ENCODE measurements at regions not wholly inside any gene's neighbourhood (a gene's known extent, or its start where the extent isn't known, plus 50 kb on each side); places are given as distances from the start of the nearest gene placed in this dataset.

DNA sequence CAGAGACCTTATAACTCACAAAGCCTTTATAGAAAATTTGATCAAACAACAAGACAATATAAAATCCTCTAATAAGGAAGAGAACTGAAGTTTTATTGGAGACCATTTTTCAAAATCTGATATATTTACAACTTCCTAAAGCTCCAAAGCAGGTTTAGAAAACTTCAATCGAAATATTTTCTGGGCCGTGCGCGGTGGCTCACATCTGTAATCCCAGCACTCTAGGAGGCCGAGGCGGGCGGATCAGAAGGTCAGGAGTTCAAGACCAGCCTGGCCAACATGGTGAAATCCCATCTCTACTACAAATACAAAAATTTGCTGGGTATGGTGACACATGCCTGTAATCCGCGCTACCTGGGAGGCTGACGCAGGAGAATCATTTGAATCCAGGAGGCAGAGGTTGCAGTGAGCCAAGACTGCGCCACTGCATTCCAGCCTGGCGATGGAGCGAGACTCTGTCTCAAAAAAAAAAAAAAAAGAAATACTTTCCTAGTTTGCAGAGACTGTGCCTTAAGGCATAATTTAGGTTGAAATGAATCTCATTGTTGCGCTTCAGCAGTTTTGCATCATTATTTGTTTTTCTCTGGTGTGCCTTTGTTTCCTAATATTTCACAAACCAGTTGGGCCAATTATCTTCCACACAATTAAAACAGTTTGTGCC is 60.6 kb upstream of the ASIP start:
- H3K79me2 ChIP-seq (ENCODE audit: insufficient read depth, low read length) = no peaks in the 10 kb centered on the region
- no peak overlapping the region for H3K4ac ChIP-seq (ENCODE audit: low read depth, low read length)
- H3K23ac ChIP-seq (ENCODE audit: insufficient read length, low read depth, low read length) = no peak overlapping the region
- H4K5ac ChIP-seq (ENCODE audit: insufficient read length, low read depth, low read length) = no peak overlapping the region
- no CpG with 5 or more reads among the region's 14 CpGs for WGBS (ENCODE audit: extremely low coverage, insufficient read length, low lambda C conversion rate)
- H2BK20ac ChIP-seq (ENCODE audit: low read depth, low read length, poor library complexity, severe bottlenecking) = no peak overlapping the region
- H4K91ac ChIP-seq (ENCODE audit: insufficient read length, low read depth, low read length) = no peak overlapping the region
- no peak overlapping the region for H2BK120ac ChIP-seq (ENCODE audit: low read depth, low read length, poor library complexity, severe bottlenecking)
- DNase-seq = no peak
- no peak overlapping the region for H3K56ac ChIP-seq (ENCODE audit: insufficient read length, low read depth, low read length)
- H3K23me2 ChIP-seq (ENCODE audit: insufficient read length, low read depth, low read length, poor library complexity, severe bottlenecking) = no peaks in the 10 kb centered on the region
- TF ChIP-seq, protein P1, sequence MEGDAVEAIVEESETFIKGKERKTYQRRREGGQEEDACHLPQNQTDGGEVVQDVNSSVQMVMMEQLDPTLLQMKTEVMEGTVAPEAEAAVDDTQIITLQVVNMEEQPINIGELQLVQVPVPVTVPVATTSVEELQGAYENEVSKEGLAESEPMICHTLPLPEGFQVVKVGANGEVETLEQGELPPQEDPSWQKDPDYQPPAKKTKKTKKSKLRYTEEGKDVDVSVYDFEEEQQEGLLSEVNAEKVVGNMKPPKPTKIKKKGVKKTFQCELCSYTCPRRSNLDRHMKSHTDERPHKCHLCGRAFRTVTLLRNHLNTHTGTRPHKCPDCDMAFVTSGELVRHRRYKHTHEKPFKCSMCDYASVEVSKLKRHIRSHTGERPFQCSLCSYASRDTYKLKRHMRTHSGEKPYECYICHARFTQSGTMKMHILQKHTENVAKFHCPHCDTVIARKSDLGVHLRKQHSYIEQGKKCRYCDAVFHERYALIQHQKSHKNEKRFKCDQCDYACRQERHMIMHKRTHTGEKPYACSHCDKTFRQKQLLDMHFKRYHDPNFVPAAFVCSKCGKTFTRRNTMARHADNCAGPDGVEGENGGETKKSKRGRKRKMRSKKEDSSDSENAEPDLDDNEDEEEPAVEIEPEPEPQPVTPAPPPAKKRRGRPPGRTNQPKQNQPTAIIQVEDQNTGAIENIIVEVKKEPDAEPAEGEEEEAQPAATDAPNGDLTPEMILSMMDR (conservative IDR thresholded peaks at IDR 0.05) = no peak
- H2BK5ac ChIP-seq (ENCODE audit: insufficient read length, low read length) = no peak overlapping the region
- no peak overlapping the region for H3K14ac ChIP-seq (ENCODE audit: insufficient read depth, low read length)
- no peak overlapping the region for H3K4me3 Mint-ChIP-seq
- no peaks in the 10 kb centered on the region for H3K36me3 Mint-ChIP-seq (ENCODE audit: insufficient read depth in 1 of 3, low read depth in 3 of 3)
- H3K79me1 ChIP-seq (ENCODE audit: insufficient read depth, low read depth, low read length, poor library complexity, severe bottlenecking) = no peaks in the 10 kb centered on the region
- H3K27me3 Mint-ChIP-seq (ENCODE audit: low read depth) = peaks cover 3% of the 10 kb centered on the region; the same call in 1 of the 2 replicates
- no peak overlapping the region for H3K27ac Mint-ChIP-seq
- no peaks in the 10 kb centered on the region for H3K27me3 ChIP-seq (ENCODE audit: insufficient read depth, low read length)
- H3K27ac ChIP-seq (ENCODE audit: insufficient read length, low read depth, low read length) = no peak overlapping the region
- H3K4me2 ChIP-seq (ENCODE audit: insufficient read depth, insufficient read length, low read length) = no peak overlapping the region
- no peaks in the 10 kb centered on the region for H4K20me1 ChIP-seq (ENCODE audit: control insufficient read depth, insufficient read depth, insufficient read length)
- no peaks in the 10 kb centered on the region for H3K9me3 Mint-ChIP-seq
- H2BK15ac ChIP-seq (ENCODE audit: low read depth, low read length) = no peak overlapping the region
- no peak overlapping the region for H3K18ac ChIP-seq (ENCODE audit: insufficient read length, low read depth, low read length)
- H2BK12ac ChIP-seq (ENCODE audit: insufficient read length, low read depth, low read length) = no peak overlapping the region
- H3T11ph ChIP-seq (ENCODE audit: low read length) = no peak overlapping the region
- peaks cover 14 to 15% of the 10 kb centered on the region in 2 experiments for H3K4me1 Mint-ChIP-seq
- no peaks in the 10 kb centered on the region for H3K9me3 ChIP-seq (ENCODE audit: control insufficient read depth, low read depth, low read length)
- H3K9ac ChIP-seq (ENCODE audit: extremely low read depth, insufficient read length, low read length) = no peak overlapping the region
- H2AFZ ChIP-seq (ENCODE audit: low read length) = no peak overlapping the region
- H4K8ac ChIP-seq (replicated peaks; ENCODE audit: insufficient read length, low read depth, low read length) = no peak overlapping the region
- no peak overlapping the region for H2AK5ac ChIP-seq (ENCODE audit: insufficient read length, low read length)
- H3K4me1 ChIP-seq (ENCODE audit: insufficient read depth, low read length) = no peaks in the 10 kb centered on the region

Measured in H9 (cell line).